CD14-positive monocyte (primary cell): ENCODE measurements at regions not wholly inside any gene's neighbourhood (a gene's known extent, or its start where the extent isn't known, plus 50 kb on each side); places are given as distances from the start of the nearest gene placed in this dataset.

ENCODE experiments used
- DNase-seq, 3 donors: peaks; one replicate each; pipeline ENCODE4 v3.0.0-alpha.2; 2011 to 2022
- H2AFZ ChIP-seq: 2 replicates; pipeline ENCODE4 v1.6.0; 2012; ENCODE audit warnings: mild to moderate bottlenecking, low read depth, low read length, inconsistent platforms; ENCODE audit not compliant: insufficient read depth, poor library complexity, severe bottlenecking
- H3K27ac ChIP-seq, 2 donors: 1 replicate in 1 of 2; 2 replicates in 1 of 2; pipeline ENCODE4 v1.5.1; 2012 to 2013; ENCODE audit warnings: low read length in 2 of 2, control low read depth in 1 of 2, inconsistent platforms in 1 of 2, low read depth in 1 of 2, mild to moderate bottlenecking in 1 of 2
- H3K27me3 ChIP-seq, 2 donors: one replicate each; pipeline versions ENCODE4 v1.6.0 to v1.6.1; 2011 to 2013; ENCODE audit warnings: low read length in 2 of 2; ENCODE audit not compliant: control insufficient read depth in 2 of 2, insufficient read depth in 2 of 2
- H3K36me3 ChIP-seq, 2 donors: replicated peaks in 1 of 2; 1 replicate in 1 of 2; 2 replicates in 1 of 2; pipeline versions ENCODE4 v1.5.1 to v1.6.1; 2012 to 2013; ENCODE audit warnings: low read length in 2 of 2, control low read depth in 1 of 2, inconsistent platforms in 1 of 2, mild to moderate bottlenecking in 1 of 2; ENCODE audit not compliant: insufficient read depth in 2 of 2, control insufficient read depth in 1 of 2
- H3K4me1 ChIP-seq, 2 donors: 1 replicate in 1 of 2; 2 replicates in 1 of 2; pipeline versions ENCODE4 v1.5.1 to v1.6.1; 2012 to 2013; ENCODE audit warnings: low read length in 2 of 2, control low read depth in 1 of 2, inconsistent platforms in 1 of 2, mild to moderate bottlenecking in 1 of 2, moderate library complexity in 1 of 2; ENCODE audit not compliant: insufficient read depth in 2 of 2, control insufficient read depth in 1 of 2
- H3K4me2 ChIP-seq: replicated peaks from 2 replicates; pipeline ENCODE3; 2012; ENCODE audit warnings: low read length, moderate library complexity, mild to moderate bottlenecking; ENCODE audit not compliant: poor library complexity, severe bottlenecking; ENCODE audit errors: extremely low read depth
- H3K4me3 ChIP-seq, 3 experiments: fragments of 200-600 bp in 1 of 3; sonication (generic) in 1 of 3; replicated peaks in 1 of 3; 1 replicate in 2 of 3; 2 replicates in 1 of 3; pipeline ENCODE4 v1.5.1; 2011 to 2013; ENCODE audit warnings: low read length in 3 of 3, mild to moderate bottlenecking in 3 of 3, control low read depth in 2 of 3, low read depth in 2 of 3, inconsistent platforms in 1 of 3, moderate library complexity in 1 of 3
- H3K79me2 ChIP-seq: 2 replicates; pipeline ENCODE4 v1.6.0; 2012; ENCODE audit warnings: mild to moderate bottlenecking, control low read depth, inconsistent platforms, low read length, moderate library complexity; ENCODE audit not compliant: insufficient read depth
- H3K9ac ChIP-seq: 2 replicates; pipeline ENCODE4 v1.6.0; 2017; ENCODE audit warnings: low read length, mild to moderate bottlenecking; ENCODE audit not compliant: insufficient read depth, poor library complexity, severe bottlenecking
- H3K9me3 ChIP-seq, 2 donors: replicated peaks in 1 of 2; 1 replicate in 1 of 2; 2 replicates in 1 of 2; pipeline versions ENCODE4 v1.5.1 to v1.6.1; 2012 to 2013; ENCODE audit warnings: low read length in 2 of 2, control low read depth in 1 of 2; ENCODE audit not compliant: control insufficient read depth in 1 of 2, insufficient read depth in 1 of 2
- H4K20me1 ChIP-seq: 2 replicates; pipeline ENCODE4 v1.6.0; 2012; ENCODE audit warnings: mild to moderate bottlenecking, low read length, control low read depth, moderate library complexity; ENCODE audit not compliant: insufficient read depth
- H3K27ac Mint-ChIP-seq, 7 donors: one replicate each; pipeline ENCODE4 v1.8.0; 2020; ENCODE audit warnings: mild to moderate bottlenecking in 7 of 7, mixed read lengths in 7 of 7, moderate library complexity in 6 of 7, inconsistent platforms in 2 of 7
- H3K27me3 Mint-ChIP-seq, 3 donors: one replicate each; pipeline ENCODE4 v1.8.0; 2021 to 2022; ENCODE audit warnings: low read depth in 3 of 3, mild to moderate bottlenecking in 3 of 3, mixed read lengths in 3 of 3, moderate library complexity in 3 of 3, inconsistent platforms in 1 of 3
- H3K36me3 Mint-ChIP-seq, 2 donors: one replicate each; pipeline ENCODE4 v1.8.0; 2020; ENCODE audit warnings: mixed read lengths in 2 of 2, inconsistent platforms in 1 of 2, mild to moderate bottlenecking in 1 of 2
- H3K4me1 Mint-ChIP-seq: one replicate; pipeline ENCODE4 v1.8.0; 2020; ENCODE audit warnings: mild to moderate bottlenecking, mixed read lengths
- H3K4me3 Mint-ChIP-seq, 2 donors: one replicate each; pipeline ENCODE4 v1.8.0; 2020; ENCODE audit warnings: mild to moderate bottlenecking in 2 of 2, mixed read lengths in 2 of 2, moderate library complexity in 1 of 2
- H3K9me3 Mint-ChIP-seq, 7 donors: one replicate each; pipeline ENCODE4 v1.8.0; 2020 to 2022; ENCODE audit warnings: mixed read lengths in 7 of 7, mild to moderate bottlenecking in 6 of 7, moderate library complexity in 6 of 7, inconsistent platforms in 2 of 7
- CTCF ChIP-seq: fragments of 200-600 bp; IDR thresholded peaks from one replicate; pipeline ENCODE4 v1.8.0; 2022; ENCODE audit warnings: antibody characterized with exemption, mild to moderate bottlenecking
- WGBS: methylation state at CpG from one replicate; pipeline ENCODE4 v1.1.5; 2013; ENCODE audit warnings: missing lambda C conversion rate; ENCODE audit not compliant: insufficient coverage; 5-methylcytosine and 5-hydroxymethylcytosine counted together
- intact Hi-C, 2 donors: fragments of 100-400 bp; cut with micrococcal nuclease; formaldehyde crosslinking; loops; one replicate each; pipeline versions ENCODE4 v1.15.0 to v1.15.1; 2023

- no peak for DNase-seq
- no peak overlapping the region for H3K4me3 Mint-ChIP-seq
- no peaks in the 10 kb centered on the region for H4K20me1 ChIP-seq
Observed at GRCh38 chr1:59125154-59125553, 171.7 kb upstream of the FGGY start.

GRCh38 chr1:59125676-59126320 is 171.1 kb upstream of the FGGY start:
- no CpG with 5 or more reads among the region's 3 CpGs for WGBS
- Mint-ChIP-seq H3K4me3 (no peak overlapping the region), H3K9me3 (peaks cover 0 to 8% (median 1%) of the 10 kb centered on the region in 7 donors), H3K27me3 (peaks cover 1 to 6% (median 2%) of the 10 kb centered on the region in 3 donors), H3K36me3 (no peaks in the 10 kb centered on the region), H3K4me1 (no peaks in the 10 kb centered on the region), H3K27ac (no peak overlapping the region)
- no peak overlapping the region for H3K4me2 ChIP-seq
- no peaks in the 10 kb centered on the region for H3K4me1 ChIP-seq
- no peaks in the 10 kb centered on the region for H3K79me2 ChIP-seq
- no peak overlapping the region for H3K27ac ChIP-seq
- H3K27me3 ChIP-seq, result no peaks in the 10 kb centered on the region
- no peak overlapping the region for H3K4me3 ChIP-seq
- H3K9ac ChIP-seq, result no peak overlapping the region
- no peaks in the 10 kb centered on the region for H4K20me1 ChIP-seq
- H2AFZ ChIP-seq, result no peak overlapping the region
- no peaks in the 10 kb centered on the region for H3K36me3 ChIP-seq
- DNase-seq, result no peak
- no peaks in the 10 kb centered on the region for H3K9me3 ChIP-seq
- intact Hi-C loops, result no loop called here
- TF ChIP-seq CTCF, result no peak

More at GRCh38 chr1:59125154-59125553, 171.7 kb upstream of the FGGY start:
- no peaks in the 10 kb centered on the region for H3K9me3 ChIP-seq
- H3K4me2 ChIP-seq, result no peak overlapping the region
- no peak for TF ChIP-seq CTCF
- WGBS, result 100% methylated on average over 2 of the region's 2 CpGs
- no peaks in the 10 kb centered on the region for H3K27me3 ChIP-seq
- H3K9ac ChIP-seq, result no peak overlapping the region
- H3K27ac ChIP-seq, result no peak overlapping the region
- no peaks in the 10 kb centered on the region for H3K36me3 ChIP-seq
- no peaks in the 10 kb centered on the region for H3K4me1 ChIP-seq
- intact Hi-C loops, result no loop called here
- H3K27ac Mint-ChIP-seq, result no peak overlapping the region
- H3K79me2 ChIP-seq, result no peaks in the 10 kb centered on the region
- H3K4me3 ChIP-seq, result no peak overlapping the region
- no peak overlapping the region for H2AFZ ChIP-seq
- H3K4me1 Mint-ChIP-seq, result no peaks in the 10 kb centered on the region
- peaks cover 0 to 6% (median 2%) of the 10 kb centered on the region in 3 donors for H3K27me3 Mint-ChIP-seq
- H3K9me3 Mint-ChIP-seq, result peaks cover 0 to 8% (median 1%) of the 10 kb centered on the region in 7 donors
- no peaks in the 10 kb centered on the region for H3K36me3 Mint-ChIP-seq
